Kidney epithelial cell (primary cell): ENCODE measurements at regions not wholly inside any gene's neighbourhood (a gene's known extent, or its start where the extent isn't known, plus 50 kb on each side); places are given as distances from the start of the nearest gene placed in this dataset.

ENCODE experiments used
- DNase-seq: peaks from one replicate; pipeline ENCODE4 v3.0.0-alpha.2; 2010; ENCODE audit warnings: low read depth
- H3K27me3 ChIP-seq: 2 replicates; pipeline ENCODE4 v1.6.0; 2011; ENCODE audit warnings: low read length; ENCODE audit not compliant: control insufficient read depth, insufficient read depth
- H3K36me3 ChIP-seq: 2 replicates; pipeline ENCODE4 v1.5.1; 2011; ENCODE audit warnings: low read length; ENCODE audit not compliant: control insufficient read depth, insufficient read depth
- H3K4me3 ChIP-seq: 2 replicates; pipeline ENCODE4 v1.5.1; 2011; ENCODE audit warnings: low read depth, mild to moderate bottlenecking, control low read depth, low read length
- TF ChIP-seq, protein P1 (sequence below): IDR thresholded peaks from 2 replicates; pipeline ENCODE4 v1.5.1; 2011; ENCODE audit warnings: mild to moderate bottlenecking, moderate library complexity, low read length, control low read depth, inconsistent platforms; ENCODE audit not compliant: insufficient read depth, poor library complexity, severe bottlenecking

DNA sequence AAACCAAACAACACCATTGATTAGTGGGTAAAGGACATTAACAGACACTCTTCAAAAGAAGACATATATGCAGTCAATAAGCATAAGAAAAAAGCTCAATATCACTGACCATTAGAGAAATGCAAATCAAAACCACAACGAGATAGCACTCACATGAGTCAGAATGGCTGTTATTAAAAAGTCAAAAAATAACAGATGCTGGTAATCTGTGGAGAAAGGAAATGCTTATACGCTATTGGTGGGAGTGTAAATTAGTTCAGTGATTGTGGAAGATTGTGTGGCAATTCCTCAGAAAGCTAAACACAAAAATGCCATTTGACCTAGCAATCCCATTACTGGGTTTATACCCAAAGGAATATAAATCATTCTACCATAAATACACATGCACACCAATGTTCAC is 182.6 kb downstream of the TRPC6 start:
- DNase-seq: no peak
- TF ChIP-seq, protein P1, sequence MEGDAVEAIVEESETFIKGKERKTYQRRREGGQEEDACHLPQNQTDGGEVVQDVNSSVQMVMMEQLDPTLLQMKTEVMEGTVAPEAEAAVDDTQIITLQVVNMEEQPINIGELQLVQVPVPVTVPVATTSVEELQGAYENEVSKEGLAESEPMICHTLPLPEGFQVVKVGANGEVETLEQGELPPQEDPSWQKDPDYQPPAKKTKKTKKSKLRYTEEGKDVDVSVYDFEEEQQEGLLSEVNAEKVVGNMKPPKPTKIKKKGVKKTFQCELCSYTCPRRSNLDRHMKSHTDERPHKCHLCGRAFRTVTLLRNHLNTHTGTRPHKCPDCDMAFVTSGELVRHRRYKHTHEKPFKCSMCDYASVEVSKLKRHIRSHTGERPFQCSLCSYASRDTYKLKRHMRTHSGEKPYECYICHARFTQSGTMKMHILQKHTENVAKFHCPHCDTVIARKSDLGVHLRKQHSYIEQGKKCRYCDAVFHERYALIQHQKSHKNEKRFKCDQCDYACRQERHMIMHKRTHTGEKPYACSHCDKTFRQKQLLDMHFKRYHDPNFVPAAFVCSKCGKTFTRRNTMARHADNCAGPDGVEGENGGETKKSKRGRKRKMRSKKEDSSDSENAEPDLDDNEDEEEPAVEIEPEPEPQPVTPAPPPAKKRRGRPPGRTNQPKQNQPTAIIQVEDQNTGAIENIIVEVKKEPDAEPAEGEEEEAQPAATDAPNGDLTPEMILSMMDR: no peak
- H3K36me3 ChIP-seq: no peaks in the 10 kb centered on the region
- no peak overlapping the region for H3K4me3 ChIP-seq
- no peaks in the 10 kb centered on the region for H3K27me3 ChIP-seq

GRCh38 chr11:101397979-101398378 is 185.8 kb downstream of the TRPC6 start:
- Histone ChIP-seq H3K4me3 (no peak overlapping the region), H3K36me3 (no peaks in the 10 kb centered on the region), H3K27me3 (no peaks in the 10 kb centered on the region)
- TF ChIP-seq, protein P1: no peak
- no peak for DNase-seq

- Histone ChIP-seq H3K27me3 (no peaks in the 10 kb centered on the region), H3K36me3 (no peaks in the 10 kb centered on the region), H3K4me3 (no peak overlapping the region)
- TF ChIP-seq, protein P1: peak; percentile 29
- no peak for DNase-seq
These were observed 193.3 kb downstream of the TRPC6 start for GRCh38 chr11:101390539-101390938.

DNA sequence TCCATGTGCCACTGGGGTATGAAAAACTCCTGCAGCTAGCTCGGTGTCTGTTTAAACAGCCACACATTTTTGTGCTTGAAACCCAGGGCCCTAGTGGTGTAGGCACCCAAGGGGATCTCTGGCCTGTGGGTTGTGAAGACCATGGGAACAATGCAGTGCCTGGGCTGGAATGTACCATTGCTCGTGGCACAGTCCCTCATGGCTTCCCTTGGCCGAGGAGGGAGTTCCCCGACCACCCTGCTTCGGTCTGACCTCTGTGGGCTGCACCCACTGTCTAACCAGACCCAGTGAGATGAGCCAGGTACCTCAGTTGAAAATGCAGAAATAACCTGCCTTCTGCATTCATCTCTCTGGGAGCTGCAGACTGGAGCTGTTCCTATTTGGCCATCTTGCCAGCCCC is 214.0 kb downstream of the TRPC6 start:
- Histone ChIP-seq H3K27me3 (no peaks in the 10 kb centered on the region), H3K4me3 (no peak overlapping the region), H3K36me3 (no peaks in the 10 kb centered on the region)
- DNase-seq: no peak
- TF ChIP-seq, protein P1: no peak

GRCh38 chr11:101363706-101364275 is 220.0 kb downstream of the TRPC6 start:
- TF ChIP-seq, protein P1: no peak
- no peak overlapping the region for H3K4me3 ChIP-seq
- H3K36me3 ChIP-seq: no peaks in the 10 kb centered on the region
- H3K27me3 ChIP-seq: no peaks in the 10 kb centered on the region
- DNase-seq: peak; percentile 9

DNA sequence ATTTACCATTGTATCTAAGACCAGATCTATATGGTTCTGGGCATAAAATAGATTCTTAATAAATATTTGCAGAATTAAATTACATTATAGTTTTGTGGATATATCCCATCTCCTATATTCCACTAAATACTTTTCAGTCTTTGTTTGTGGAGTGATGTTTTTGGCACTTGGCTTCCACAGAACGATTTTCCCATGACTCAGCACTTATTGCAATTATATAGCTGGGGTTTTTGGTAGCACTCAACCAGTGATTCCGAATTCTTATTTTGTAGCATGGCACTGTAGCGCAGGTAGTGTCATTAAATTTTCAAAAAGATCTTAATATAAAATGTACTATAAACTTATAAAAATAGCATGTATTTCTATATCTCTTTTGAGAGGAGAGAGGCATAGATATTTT is 221.2 kb downstream of the TRPC6 start:
- no peak overlapping the region for H3K4me3 ChIP-seq
- no peak for DNase-seq
- no peaks in the 10 kb centered on the region for H3K27me3 ChIP-seq
- TF ChIP-seq, protein P1: no peak
- H3K36me3 ChIP-seq: no peaks in the 10 kb centered on the region
